Thoracic aorta (tissue), 2 donors: ENCODE measurements at regions not wholly inside any gene's neighbourhood (a gene's known extent, or its start where the extent isn't known, plus 50 kb on each side); places are given as distances from the start of the nearest gene placed in this dataset.

Experiments used
- ATAC-seq: fragments of 150-250 bp; one replicate; pipeline ENCODE4 v1.8.0; 2017; ENCODE audit warnings: low read depth; ENCODE audit not compliant: insufficient number of reproducible peaks, low FRiP score
- DNase-seq: peaks from one replicate; pipeline ENCODE4 v3.0.0-alpha.2; 2020; ENCODE audit warnings: low spot score
- H3K27ac ChIP-seq, 2 donors: fragments of 200-600 bp; sonication (generic); 1 replicate in 1 of 2; 2 replicates in 1 of 2; pipeline ENCODE4 v1.5.1; 2016; ENCODE audit warnings: mild to moderate bottlenecking in 2 of 2, moderate library complexity in 2 of 2
- H3K27me3 ChIP-seq: fragments of 200-600 bp; sonication (generic); replicated peaks from 2 replicates; pipeline ENCODE4 v1.6.0; 2016; ENCODE audit warnings: mild to moderate bottlenecking; ENCODE audit not compliant: insufficient read depth
- H3K36me3 ChIP-seq: fragments of 200-600 bp; sonication (generic); one replicate; pipeline ENCODE4 v1.5.1; 2016
- H3K4me1 ChIP-seq, 2 donors: fragments of 200-600 bp; sonication (generic); 1 replicate in 1 of 2; 2 replicates in 1 of 2; pipeline versions ENCODE4 v1.5.1 to v1.6.0; 2016; ENCODE audit warnings: low read depth in 2 of 2, mild to moderate bottlenecking in 1 of 2; ENCODE audit not compliant: control insufficient read depth in 1 of 2
- H3K4me3 ChIP-seq: fragments of 200-600 bp; sonication (generic); 2 replicates; pipeline ENCODE4 v1.5.1; 2016; ENCODE audit warnings: mild to moderate bottlenecking
- H3K9me3 ChIP-seq: fragments of 200-600 bp; sonication (generic); 2 replicates; pipeline ENCODE4 v1.5.1; 2016
- CTCF ChIP-seq: fragments of 200-600 bp; sonication (generic); IDR thresholded peaks from one replicate; pipeline ENCODE4 v1.5.1; 2019; ENCODE audit warnings: antibody characterized with exemption

GRCh38 chrX:74023203-74023602, 170.7 kb upstream of the XIST start:
- TF ChIP-seq CTCF = no peak
- H3K4me3 ChIP-seq = no peak overlapping the region
- DNase-seq = no peak
- H3K27ac ChIP-seq = no peak overlapping the region
- H3K4me1 ChIP-seq = no peaks in the 10 kb centered on the region
- H3K9me3 ChIP-seq = no peaks in the 10 kb centered on the region
- H3K27me3 ChIP-seq = no peaks in the 10 kb centered on the region
- no peaks in the 10 kb centered on the region for H3K36me3 ChIP-seq
- no peak for ATAC-seq

- Histone ChIP-seq H3K27ac (no peak overlapping the region), H3K9me3 (no peaks in the 10 kb centered on the region), H3K4me1 (no peaks in the 10 kb centered on the region), H3K27me3 (no peaks in the 10 kb centered on the region), H3K36me3 (no peaks in the 10 kb centered on the region), H3K4me3 (no peak overlapping the region)
- ATAC-seq (no peak), DNase-seq (no peak)
- TF ChIP-seq CTCF = no peak
These were observed 165.7 kb upstream of the XIST start for GRCh38 chrX:74018253-74018652.

- ATAC-seq = no peak
- peak; percentile 40 for TF ChIP-seq CTCF
- H3K27me3 ChIP-seq = no peaks in the 10 kb centered on the region
- no peaks in the 10 kb centered on the region for H3K4me1 ChIP-seq
- DNase-seq = peak; percentile 3
- H3K36me3 ChIP-seq = no peaks in the 10 kb centered on the region
- H3K9me3 ChIP-seq = no peaks in the 10 kb centered on the region
- no peak overlapping the region for H3K27ac ChIP-seq
- H3K4me3 ChIP-seq = no peak overlapping the region
These were observed 163.0 kb upstream of the XIST start for GRCh38 chrX:74015379-74016019.

- ATAC-seq (no peak), DNase-seq (no peak)
- H3K4me3 ChIP-seq = no peak overlapping the region
- H3K36me3 ChIP-seq = no peaks in the 10 kb centered on the region
- no peaks in the 10 kb centered on the region for H3K27me3 ChIP-seq
- no peak for TF ChIP-seq CTCF
- H3K4me1 ChIP-seq = no peaks in the 10 kb centered on the region
- no peaks in the 10 kb centered on the region for H3K9me3 ChIP-seq
- H3K27ac ChIP-seq = no peak overlapping the region
These were observed 156.5 kb upstream of the XIST start for GRCh38 chrX:74009041-74009440.

- no peaks in the 10 kb centered on the region for H3K27me3 ChIP-seq
- no peaks in the 10 kb centered on the region for H3K36me3 ChIP-seq
- H3K4me1 ChIP-seq = no peaks in the 10 kb centered on the region
- no peak for TF ChIP-seq CTCF
- ATAC-seq (no peak), DNase-seq (no peak)
- H3K9me3 ChIP-seq = no peaks in the 10 kb centered on the region
- H3K27ac ChIP-seq = no peak overlapping the region
- H3K4me3 ChIP-seq = no peak overlapping the region
These were observed 139.5 kb upstream of the XIST start for GRCh38 chrX:73992019-73992418.
